Neural cell (in vitro differentiated cells): ENCODE measurements at regions not wholly inside any gene's neighbourhood (a gene's known extent, or its start where the extent isn't known, plus 50 kb on each side); places are given as distances from the start of the nearest gene placed in this dataset.

ENCODE experiments used
- H2AFZ ChIP-seq: fragments of 200-600, 300-800 bp; sonication (generic), shearing (Covaris generic); 2 replicates; pipeline ENCODE4 v1.6.0; 2014; ENCODE audit warnings: low read depth, mild to moderate bottlenecking, antibody characterized with exemption, low read length, moderate library complexity
- H3F3A ChIP-seq: fragments of 200-600 bp; shearing (Covaris generic); 2 replicates; pipeline ENCODE4 v1.6.1; 2016; ENCODE audit warnings: mild to moderate bottlenecking, moderate library complexity, mixed read lengths, antibody characterized with exemption, low read length; ENCODE audit not compliant: insufficient read depth, poor library complexity, severe bottlenecking
- H3K27ac ChIP-seq: fragments of 200-600, 300-800 bp; sonication (generic), shearing (Covaris generic); 2 replicates; pipeline ENCODE4 v1.5.1; 2014; ENCODE audit warnings: mild to moderate bottlenecking, low read length, moderate library complexity
- H3K27me3 ChIP-seq: fragments of 300-800, 200-600 bp; sonication (generic), shearing (Covaris generic); 2 replicates; pipeline ENCODE4 v1.6.0; 2014; ENCODE audit warnings: mild to moderate bottlenecking, low read depth, low read length, moderate library complexity; ENCODE audit not compliant: insufficient read depth
- H3K36me3 ChIP-seq: fragments of 300-800, 200-600 bp; sonication (generic), shearing (Covaris generic); 2 replicates; pipeline ENCODE4 v1.5.1; 2014; ENCODE audit warnings: mild to moderate bottlenecking, antibody characterized with exemption, low read length, moderate library complexity; ENCODE audit not compliant: insufficient read depth
- H3K4me2 ChIP-seq: fragments of 300-800, 200-600 bp; sonication (generic), shearing (Covaris generic); 2 replicates; pipeline ENCODE4 v1.6.0; 2014; ENCODE audit warnings: mild to moderate bottlenecking, low read length
- H3K4me3 ChIP-seq: fragments of 300-800, 200-600 bp; sonication (generic), shearing (Covaris generic); 2 replicates; pipeline ENCODE4 v1.5.1; 2014; ENCODE audit warnings: mild to moderate bottlenecking, low read length, moderate library complexity
- H3K79me2 ChIP-seq: fragments of 200-600 bp; shearing (Covaris generic); replicated peaks from 2 replicates; pipeline ENCODE4 v1.6.0; 2014; ENCODE audit warnings: mild to moderate bottlenecking, low read length, moderate library complexity; ENCODE audit not compliant: insufficient read depth
- H3K9ac ChIP-seq: fragments of 300-800, 200-600 bp; sonication (generic), shearing (Covaris generic); 2 replicates; pipeline ENCODE4 v1.6.1; 2016; ENCODE audit warnings: mild to moderate bottlenecking, low read length, mixed read lengths
- H3K9me2 ChIP-seq: fragments of 200-600 bp; shearing (Covaris generic); 2 replicates; pipeline ENCODE4 v1.6.1; 2016; ENCODE audit warnings: mild to moderate bottlenecking, low read length, mixed read lengths; ENCODE audit not compliant: insufficient read depth
- H3K9me3 ChIP-seq: fragments of 200-600, 300-800 bp; sonication (generic), shearing (Covaris generic); 2 replicates; pipeline ENCODE4 v1.6.1; 2016; ENCODE audit warnings: mild to moderate bottlenecking, mixed run types, low read length, moderate library complexity, mixed read lengths
- H4K20me1 ChIP-seq: fragments of 200-600 bp; shearing (Covaris generic); 2 replicates; pipeline ENCODE4 v1.6.1; 2016; ENCODE audit warnings: mild to moderate bottlenecking, mixed run types; ENCODE audit not compliant: insufficient read depth
- CTCF ChIP-seq: fragments of 450-650 bp; IDR thresholded peaks from 2 replicates; pipeline ENCODE4 v1.5.1; 2014; ENCODE audit warnings: antibody characterized with exemption, mild to moderate bottlenecking, moderate library complexity; ENCODE audit not compliant: poor library complexity, severe bottlenecking
- EP300 ChIP-seq: fragments of 450-650 bp; conservative IDR thresholded peaks from 2 replicates; pipeline ENCODE4 v1.6.1; 2014; ENCODE audit warnings: antibody characterized with exemption, mild to moderate bottlenecking, moderate library complexity; ENCODE audit not compliant: poor library complexity, severe bottlenecking
- EZH2 ChIP-seq: fragments of 200-600, 300-800 bp; shearing (Covaris generic), sonication (generic); IDR thresholded peaks from 2 replicates; pipeline ENCODE4 v1.6.1; 2014; ENCODE audit warnings: antibody characterized with exemption, low read length, borderline replicate concordance, mild to moderate bottlenecking; ENCODE audit not compliant: insufficient read depth, poor library complexity, severe bottlenecking
- MXI1 ChIP-seq: fragments of 450-650 bp; conservative IDR thresholded peaks from 2 replicates; pipeline ENCODE4 v1.6.1; 2014; ENCODE audit warnings: antibody characterized with exemption, mild to moderate bottlenecking; ENCODE audit not compliant: poor library complexity, severe bottlenecking
- POLR2AphosphoS5 ChIP-seq: IDR thresholded peaks from 2 replicates; pipeline ENCODE4 v1.6.1; 2012
- RAD21 ChIP-seq: fragments of 450-650 bp; conservative IDR thresholded peaks from 2 replicates; pipeline ENCODE4 v1.6.1; 2014; ENCODE audit warnings: antibody characterized with exemption, mild to moderate bottlenecking, moderate library complexity
- REST ChIP-seq: IDR thresholded peaks from 2 replicates; pipeline ENCODE4 v1.6.1; 2012; ENCODE audit warnings: borderline replicate concordance
- SMC3 ChIP-seq: fragments of 450-650 bp; conservative IDR thresholded peaks from 2 replicates; pipeline ENCODE4 v1.6.1; 2014; ENCODE audit warnings: antibody characterized with exemption, mild to moderate bottlenecking, moderate library complexity; ENCODE audit not compliant: poor library complexity
- TAF1 ChIP-seq: IDR thresholded peaks from 2 replicates; pipeline ENCODE4 v1.6.1; 2012; ENCODE audit warnings: low read depth

GRCh38 chr13:105442949-105443699 is 1092.3 kb downstream of the EFNB2 start:
- Histone ChIP-seq H3K9ac (no peak overlapping the region), H3K36me3 (no peaks in the 10 kb centered on the region), H3F3A (no peaks in the 10 kb centered on the region), H3K27ac (no peak overlapping the region), H3K27me3 (no peaks in the 10 kb centered on the region), H3K4me2 (no peak overlapping the region), H2AFZ (no peak overlapping the region), H3K79me2 (no peaks in the 10 kb centered on the region), H3K9me3 (no peaks in the 10 kb centered on the region), H3K4me3 (no peak overlapping the region), H4K20me1 (no peaks in the 10 kb centered on the region), H3K9me2 (no peaks in the 10 kb centered on the region)
- TF ChIP-seq TAF1: no peak
- no peak for TF ChIP-seq EZH2
- no peak for TF ChIP-seq MXI1
- TF ChIP-seq EP300: no peak
- no peak for TF ChIP-seq POLR2AphosphoS5
- no peak for TF ChIP-seq REST
- no peak for TF ChIP-seq SMC3
- no peak for TF ChIP-seq CTCF

- Histone ChIP-seq H3K4me2 (no peak overlapping the region), H3K9me2 (no peaks in the 10 kb centered on the region), H2AFZ (no peak overlapping the region), H3F3A (no peaks in the 10 kb centered on the region), H3K4me3 (no peak overlapping the region), H3K9me3 (no peaks in the 10 kb centered on the region), H3K27me3 (no peaks in the 10 kb centered on the region), H3K79me2 (no peaks in the 10 kb centered on the region), H3K9ac (no peak overlapping the region), H3K27ac (no peak overlapping the region), H3K36me3 (no peaks in the 10 kb centered on the region), H4K20me1 (no peaks in the 10 kb centered on the region)
- TF ChIP-seq CTCF: no peak
- TF ChIP-seq EZH2: no peak
- no peak for TF ChIP-seq REST
- no peak for TF ChIP-seq SMC3
- no peak for TF ChIP-seq EP300
- no peak for TF ChIP-seq MXI1
- TF ChIP-seq TAF1: no peak
- TF ChIP-seq RAD21: no peak
- no peak for TF ChIP-seq POLR2AphosphoS5
These were observed 1093.4 kb downstream of the EFNB2 start for GRCh38 chr13:105442040-105442439.
